GM23338 (cell line): ENCODE measurements at regions not wholly inside any gene's neighbourhood (a gene's known extent, or its start where the extent isn't known, plus 50 kb on each side); places are given as distances from the start of the nearest gene placed in this dataset.

Source experiments
- ATAC-seq: fragments of 200-7000 bp; cut with Tn5 transposase; 3 replicates; pipeline ENCODE4 v1.9.1; 2020
- DNase-seq: peaks from one replicate; pipeline ENCODE4 v3.0.0-alpha.2; 2015; ENCODE audit warnings: low spot score
- H2AFZ ChIP-seq: fragments of 200-600 bp; sonication (generic); 2 replicates; pipeline ENCODE4 v1.8.0; 2016; ENCODE audit warnings: antibody characterized with exemption, mild to moderate bottlenecking, moderate library complexity
- H3F3A ChIP-seq: fragments of 200-600 bp; sonication (generic); replicated peaks from 2 replicates; pipeline ENCODE4 v1.8.0; 2017; ENCODE audit warnings: antibody characterized with exemption, mixed run types, low read depth
- H3K27ac ChIP-seq: fragments of 200-600 bp; sonication (generic); 2 replicates; pipeline ENCODE4 v1.6.1; 2016; ENCODE audit warnings: low read depth
- H3K27me3 ChIP-seq: fragments of 200-600 bp; sonication (generic); 2 replicates; pipeline ENCODE4 v1.8.0; 2016; ENCODE audit warnings: mild to moderate bottlenecking, mixed run types, moderate library complexity; ENCODE audit not compliant: insufficient read depth
- H3K36me3 ChIP-seq: fragments of 200-600 bp; sonication (generic); 2 replicates; pipeline ENCODE4 v1.8.0; 2016; ENCODE audit warnings: mild to moderate bottlenecking; ENCODE audit not compliant: insufficient read depth
- H3K4me1 ChIP-seq: fragments of 200-600 bp; sonication (generic); 2 replicates; pipeline ENCODE4 v1.8.0; 2016; ENCODE audit warnings: mild to moderate bottlenecking, moderate library complexity; ENCODE audit not compliant: insufficient read depth
- H3K4me2 ChIP-seq: fragments of 200-600 bp; sonication (generic); 2 replicates; pipeline ENCODE4 v1.7.1; 2017; ENCODE audit warnings: mixed run types
- H3K4me3 ChIP-seq: fragments of 200-600 bp; sonication (generic); 2 replicates; pipeline ENCODE4 v1.6.1; 2016; ENCODE audit warnings: mixed run types
- H3K79me2 ChIP-seq: fragments of 200-600 bp; sonication (generic); replicated peaks from 2 replicates; pipeline ENCODE4 v1.8.0; 2017; ENCODE audit warnings: mild to moderate bottlenecking; ENCODE audit not compliant: insufficient read depth
- H3K9me2 ChIP-seq: fragments of 200-600 bp; sonication (generic); 2 replicates; pipeline ENCODE4 v1.8.0; 2017; ENCODE audit not compliant: insufficient read depth
- H4K20me1 ChIP-seq: fragments of 200-600 bp; sonication (generic); replicated peaks from 2 replicates; pipeline ENCODE4 v1.8.0; 2017; ENCODE audit warnings: mild to moderate bottlenecking; ENCODE audit not compliant: insufficient read depth
- H3K27ac Mint-ChIP-seq: 2 replicates; pipeline ENCODE4 v1.8.0; 2020; ENCODE audit warnings: inconsistent platforms, mild to moderate bottlenecking, moderate library complexity, mixed read lengths
- H3K27me3 Mint-ChIP-seq: 3 replicates; pipeline ENCODE4 v1.8.0; 2022; ENCODE audit warnings: low read depth, mild to moderate bottlenecking, moderate library complexity, mixed read lengths, inconsistent platforms; ENCODE audit not compliant: insufficient read depth, poor library complexity
- H3K36me3 Mint-ChIP-seq: 3 replicates; pipeline ENCODE4 v1.8.0; 2021; ENCODE audit warnings: low read depth, mild to moderate bottlenecking, inconsistent platforms, moderate library complexity, mixed read lengths
- H3K4me1 Mint-ChIP-seq: 3 replicates; pipeline ENCODE4 v1.8.0; 2020; ENCODE audit warnings: mild to moderate bottlenecking, inconsistent platforms, mixed read lengths
- H3K4me3 Mint-ChIP-seq: 3 replicates; pipeline ENCODE4 v1.8.0; 2021; ENCODE audit warnings: moderate library complexity, mild to moderate bottlenecking, inconsistent platforms, mixed read lengths
- H3K9me3 Mint-ChIP-seq: 3 replicates; pipeline ENCODE4 v1.8.0; 2020; ENCODE audit warnings: moderate library complexity, mild to moderate bottlenecking, inconsistent platforms, mixed read lengths
- CTCF ChIP-seq, 2 experiments: fragments of 200-600 bp in 1 of 2; sonication (generic) in 1 of 2; conservative IDR thresholded peaks; 2 replicates each; pipeline versions ENCODE4 v1.5.1 to v1.6.1; 2016 to 2017; ENCODE audit warnings: antibody characterized with exemption in 2 of 2, low read depth in 2 of 2, mild to moderate bottlenecking in 2 of 2, moderate library complexity in 1 of 2
- ETS1 ChIP-seq: IDR thresholded peaks from 2 replicates; pipeline ENCODE4 v1.6.1; 2016; ENCODE audit warnings: antibody characterized with exemption
- JUNB ChIP-seq: IDR thresholded peaks from one replicate; pipeline ENCODE4 v1.6.1; 2016; ENCODE audit warnings: antibody characterized with exemption; ENCODE audit not compliant: unreplicated experiment
- REST ChIP-seq: IDR thresholded peaks from one replicate; pipeline ENCODE4 v1.6.1; 2018; ENCODE audit warnings: antibody characterized with exemption; ENCODE audit not compliant: unreplicated experiment
- ZNF331 ChIP-seq: fragments of 250-450 bp; sonication (Bioruptor Pico); IDR thresholded peaks from 2 replicates; pipeline ENCODE4 v1.5.0; 2020; ENCODE audit warnings: low read depth, mild to moderate bottlenecking, moderate library complexity
- TF ChIP-seq, protein P1 (sequence below): fragments of 250-450 bp; sonication (Bioruptor Pico); IDR thresholded peaks from 2 replicates; pipeline ENCODE4 v1.5.0; 2020; ENCODE audit warnings: mild to moderate bottlenecking, moderate library complexity

- no peaks in the 10 kb centered on the region for H4K20me1 ChIP-seq
- no peaks in the 10 kb centered on the region for H3K79me2 ChIP-seq
- H3K4me3 ChIP-seq: no peak overlapping the region
- H3K27me3 Mint-ChIP-seq: peaks cover 2% of the 10 kb centered on the region
- H3K36me3 Mint-ChIP-seq: peaks cover 43% of the 10 kb centered on the region
- H3K4me3 Mint-ChIP-seq: no peak overlapping the region
- DNase-seq (no peak), ATAC-seq (no peak)
- H3K4me1 ChIP-seq: no peaks in the 10 kb centered on the region
- H3K9me3 Mint-ChIP-seq: peaks cover 54% of the 10 kb centered on the region
- no peaks in the 10 kb centered on the region for H3K4me1 Mint-ChIP-seq
- no peaks in the 10 kb centered on the region for H3K27me3 ChIP-seq
- H3F3A ChIP-seq: no peaks in the 10 kb centered on the region
- no peak overlapping the region for H3K27ac Mint-ChIP-seq
- no peak overlapping the region for H3K4me2 ChIP-seq
- no peak overlapping the region for H3K27ac ChIP-seq
- H2AFZ ChIP-seq: no peak overlapping the region
- H3K9me2 ChIP-seq: no peaks in the 10 kb centered on the region
- peaks cover 14% of the 10 kb centered on the region for H3K36me3 ChIP-seq
- TF ChIP-seq ZNF331 (CRISPR knock-in tag): no peak
- no peak for TF ChIP-seq CTCF (conservative IDR thresholded peaks at IDR 0.05; ENCODE audit: low read depth in 2 of 2)
Observed at GRCh38 chr6:132174919-132175318, 223.7 kb upstream of the CCN2 start.

DNA sequence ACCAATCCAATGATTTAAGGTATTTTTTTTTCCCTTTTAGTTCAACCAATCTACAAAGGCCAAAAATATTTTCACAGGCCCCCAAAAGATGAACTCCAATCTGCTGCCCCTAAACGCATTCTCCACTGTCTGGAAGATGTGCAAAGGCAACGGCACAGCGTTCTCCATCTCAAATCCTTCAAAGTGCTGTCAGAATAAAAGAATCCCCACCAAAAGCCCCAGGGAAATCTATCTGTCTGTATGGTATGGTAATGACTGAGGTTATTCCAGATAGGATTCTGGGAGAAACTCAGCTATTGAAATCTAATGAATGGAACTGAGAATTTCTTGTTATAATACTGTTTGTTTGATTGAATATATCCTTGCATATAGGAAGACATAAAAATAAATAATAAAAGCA lies 217.8 kb upstream of the CCN2 start:
- Histone ChIP-seq H3K4me3 (no peak overlapping the region), H3K4me1 (peaks cover 10% of the 10 kb centered on the region), H3K36me3 (no peaks in the 10 kb centered on the region), H4K20me1 (no peaks in the 10 kb centered on the region), H3K79me2 (no peaks in the 10 kb centered on the region), H2AFZ (no peak overlapping the region), H3K4me2 (no peak overlapping the region), H3K9me2 (no peaks in the 10 kb centered on the region), H3F3A (no peaks in the 10 kb centered on the region), H3K27me3 (no peaks in the 10 kb centered on the region), H3K27ac (no peak overlapping the region)
- Mint-ChIP-seq H3K4me1 (peaks cover 7% of the 10 kb centered on the region; the same call in 2 of the 3 replicates), H3K4me3 (no peak overlapping the region), H3K27ac (no peak overlapping the region), H3K36me3 (peaks cover 4% of the 10 kb centered on the region; the same call in 2 of the 3 replicates), H3K9me3 (peaks cover 10% of the 10 kb centered on the region), H3K27me3 (no peaks in the 10 kb centered on the region)
- DNase-seq (no peak), ATAC-seq (no peak)
- TF ChIP-seq ETS1 (no peak), ZNF331 (CRISPR knock-in tag) (no peak), JUNB (no peak), REST (no peak), CTCF (conservative IDR thresholded peaks at IDR 0.05; ENCODE audit: low read depth in 2 of 2) (no peak)
- TF ChIP-seq, protein P1, sequence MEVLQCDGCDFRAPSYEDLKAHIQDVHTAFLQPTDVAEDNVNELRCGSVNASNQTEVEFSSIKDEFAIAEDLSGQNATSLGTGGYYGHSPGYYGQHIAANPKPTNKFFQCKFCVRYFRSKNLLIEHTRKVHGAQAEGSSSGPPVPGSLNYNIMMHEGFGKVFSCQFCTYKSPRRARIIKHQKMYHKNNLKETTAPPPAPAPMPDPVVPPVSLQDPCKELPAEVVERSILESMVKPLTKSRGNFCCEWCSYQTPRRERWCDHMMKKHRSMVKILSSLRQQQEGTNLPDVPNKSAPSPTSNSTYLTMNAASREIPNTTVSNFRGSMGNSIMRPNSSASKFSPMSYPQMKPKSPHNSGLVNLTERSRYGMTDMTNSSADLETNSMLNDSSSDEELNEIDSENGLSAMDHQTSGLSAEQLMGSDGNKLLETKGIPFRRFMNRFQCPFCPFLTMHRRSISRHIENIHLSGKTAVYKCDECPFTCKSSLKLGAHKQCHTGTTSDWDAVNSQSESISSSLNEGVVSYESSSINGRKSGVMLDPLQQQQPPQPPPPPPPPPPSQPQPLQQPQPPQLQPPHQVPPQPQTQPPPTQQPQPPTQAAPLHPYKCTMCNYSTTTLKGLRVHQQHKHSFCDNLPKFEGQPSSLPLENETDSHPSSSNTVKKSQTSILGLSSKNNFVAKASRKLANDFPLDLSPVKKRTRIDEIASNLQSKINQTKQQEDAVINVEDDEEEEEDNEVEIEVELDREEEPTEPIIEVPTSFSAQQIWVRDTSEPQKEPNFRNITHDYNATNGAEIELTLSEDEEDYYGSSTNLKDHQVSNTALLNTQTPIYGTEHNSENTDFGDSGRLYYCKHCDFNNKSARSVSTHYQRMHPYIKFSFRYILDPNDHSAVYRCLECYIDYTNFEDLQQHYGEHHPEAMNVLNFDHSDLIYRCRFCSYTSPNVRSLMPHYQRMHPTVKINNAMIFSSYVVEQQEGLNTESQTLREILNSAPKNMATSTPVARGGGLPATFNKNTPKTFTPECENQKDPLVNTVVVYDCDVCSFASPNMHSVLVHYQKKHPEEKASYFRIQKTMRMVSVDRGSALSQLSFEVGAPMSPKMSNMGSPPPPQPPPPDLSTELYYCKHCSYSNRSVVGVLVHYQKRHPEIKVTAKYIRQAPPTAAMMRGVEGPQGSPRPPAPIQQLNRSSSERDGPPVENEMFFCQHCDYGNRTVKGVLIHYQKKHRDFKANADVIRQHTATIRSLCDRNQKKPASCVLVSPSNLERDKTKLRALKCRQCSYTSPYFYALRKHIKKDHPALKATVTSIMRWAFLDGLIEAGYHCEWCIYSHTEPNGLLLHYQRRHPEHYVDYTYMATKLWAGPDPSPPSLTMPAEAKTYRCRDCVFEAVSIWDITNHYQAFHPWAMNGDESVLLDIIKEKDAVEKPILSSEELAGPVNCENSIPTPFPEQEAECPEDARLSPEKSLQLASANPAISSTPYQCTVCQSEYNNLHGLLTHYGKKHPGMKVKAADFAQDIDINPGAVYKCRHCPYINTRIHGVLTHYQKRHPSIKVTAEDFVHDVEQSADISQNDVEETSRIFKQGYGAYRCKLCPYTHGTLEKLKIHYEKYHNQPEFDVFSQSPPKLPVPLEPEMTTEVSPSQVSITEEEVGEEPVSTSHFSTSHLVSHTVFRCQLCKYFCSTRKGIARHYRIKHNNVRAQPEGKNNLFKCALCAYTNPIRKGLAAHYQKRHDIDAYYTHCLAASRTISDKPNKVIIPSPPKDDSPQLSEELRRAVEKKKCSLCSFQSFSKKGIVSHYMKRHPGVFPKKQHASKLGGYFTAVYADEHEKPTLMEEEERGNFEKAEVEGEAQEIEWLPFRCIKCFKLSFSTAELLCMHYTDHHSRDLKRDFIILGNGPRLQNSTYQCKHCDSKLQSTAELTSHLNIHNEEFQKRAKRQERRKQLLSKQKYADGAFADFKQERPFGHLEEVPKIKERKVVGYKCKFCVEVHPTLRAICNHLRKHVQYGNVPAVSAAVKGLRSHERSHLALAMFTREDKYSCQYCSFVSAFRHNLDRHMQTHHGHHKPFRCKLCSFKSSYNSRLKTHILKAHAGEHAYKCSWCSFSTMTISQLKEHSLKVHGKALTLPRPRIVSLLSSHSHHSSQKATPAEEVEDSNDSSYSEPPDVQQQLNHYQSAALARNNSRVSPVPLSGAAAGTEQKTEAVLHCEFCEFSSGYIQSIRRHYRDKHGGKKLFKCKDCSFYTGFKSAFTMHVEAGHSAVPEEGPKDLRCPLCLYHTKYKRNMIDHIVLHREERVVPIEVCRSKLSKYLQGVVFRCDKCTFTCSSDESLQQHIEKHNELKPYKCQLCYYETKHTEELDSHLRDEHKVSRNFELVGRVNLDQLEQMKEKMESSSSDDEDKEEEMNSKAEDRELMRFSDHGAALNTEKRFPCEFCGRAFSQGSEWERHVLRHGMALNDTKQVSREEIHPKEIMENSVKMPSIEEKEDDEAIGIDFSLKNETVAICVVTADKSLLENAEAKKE (CRISPR knock-in tag): no peak
